BE2C (cell line): ENCODE measurements at regions not wholly inside any gene's neighbourhood (a gene's known extent, or its start where the extent isn't known, plus 50 kb on each side); places are given as distances from the start of the nearest gene placed in this dataset.

Experiments used
- DNase-seq: peaks from one replicate; pipeline ENCODE4 v3.0.0-alpha.2; 2020
- H3K27me3 ChIP-seq: fragments of 250-450 bp; sonication (Bioruptor Pico); 2 replicates; pipeline ENCODE4 v1.5.1; 2020; ENCODE audit warnings: mild to moderate bottlenecking
- H3K36me3 ChIP-seq: fragments of 250-450 bp; sonication (Bioruptor Pico); 2 replicates; pipeline ENCODE4 v1.5.1; 2020; ENCODE audit warnings: mild to moderate bottlenecking
- H3K4me1 ChIP-seq: fragments of 250-450 bp; sonication (Bioruptor Pico); 2 replicates; pipeline ENCODE4 v1.5.1; 2020
- H3K4me3 ChIP-seq: 2 replicates; pipeline ENCODE4 v1.5.1; 2011; ENCODE audit warnings: low read depth, low read length
- H3K9me3 ChIP-seq: fragments of 250-450 bp; sonication (Bioruptor Pico); 2 replicates; pipeline ENCODE4 v1.5.1; 2020
- TF ChIP-seq, protein P1 (sequence below): IDR thresholded peaks from 2 replicates; pipeline ENCODE4 v1.5.1; 2012; ENCODE audit warnings: mild to moderate bottlenecking, low read depth, low read length

DNA sequence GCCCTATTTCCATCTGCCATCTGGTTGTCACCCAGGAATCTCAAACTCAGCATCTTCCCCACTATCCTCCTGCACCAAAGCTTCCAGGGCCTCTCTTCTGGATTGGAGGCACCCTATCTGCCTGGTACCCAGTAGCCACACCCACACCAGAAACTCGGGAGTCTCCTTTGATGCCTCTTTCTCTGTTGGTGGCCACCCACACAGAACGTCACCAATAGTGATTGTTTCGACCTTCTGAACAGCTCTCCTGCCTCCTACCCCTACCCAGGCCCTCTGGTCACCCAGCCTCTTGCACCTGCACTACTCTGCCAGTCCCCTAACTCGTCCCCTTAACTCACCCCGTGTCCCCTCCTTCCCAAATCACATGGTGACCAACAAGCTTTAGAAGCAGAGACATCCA lies 95.0 kb downstream of the IRF2BPL start:
- DNase-seq, result no peak
- Histone ChIP-seq H3K9me3 (no peaks in the 10 kb centered on the region), H3K4me1 (peaks cover 37% of the 10 kb centered on the region), H3K27me3 (no peaks in the 10 kb centered on the region), H3K4me3 (no peak overlapping the region), H3K36me3 (no peaks in the 10 kb centered on the region)
- TF ChIP-seq, protein P1, sequence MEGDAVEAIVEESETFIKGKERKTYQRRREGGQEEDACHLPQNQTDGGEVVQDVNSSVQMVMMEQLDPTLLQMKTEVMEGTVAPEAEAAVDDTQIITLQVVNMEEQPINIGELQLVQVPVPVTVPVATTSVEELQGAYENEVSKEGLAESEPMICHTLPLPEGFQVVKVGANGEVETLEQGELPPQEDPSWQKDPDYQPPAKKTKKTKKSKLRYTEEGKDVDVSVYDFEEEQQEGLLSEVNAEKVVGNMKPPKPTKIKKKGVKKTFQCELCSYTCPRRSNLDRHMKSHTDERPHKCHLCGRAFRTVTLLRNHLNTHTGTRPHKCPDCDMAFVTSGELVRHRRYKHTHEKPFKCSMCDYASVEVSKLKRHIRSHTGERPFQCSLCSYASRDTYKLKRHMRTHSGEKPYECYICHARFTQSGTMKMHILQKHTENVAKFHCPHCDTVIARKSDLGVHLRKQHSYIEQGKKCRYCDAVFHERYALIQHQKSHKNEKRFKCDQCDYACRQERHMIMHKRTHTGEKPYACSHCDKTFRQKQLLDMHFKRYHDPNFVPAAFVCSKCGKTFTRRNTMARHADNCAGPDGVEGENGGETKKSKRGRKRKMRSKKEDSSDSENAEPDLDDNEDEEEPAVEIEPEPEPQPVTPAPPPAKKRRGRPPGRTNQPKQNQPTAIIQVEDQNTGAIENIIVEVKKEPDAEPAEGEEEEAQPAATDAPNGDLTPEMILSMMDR, result no peak

- TF ChIP-seq, protein P1, result no peak
- peaks cover 36% of the 10 kb centered on the region for H3K4me1 ChIP-seq
- no peak overlapping the region for H3K4me3 ChIP-seq
- H3K9me3 ChIP-seq, result no peaks in the 10 kb centered on the region
- no peak for DNase-seq
- H3K27me3 ChIP-seq, result no peaks in the 10 kb centered on the region
- no peaks in the 10 kb centered on the region for H3K36me3 ChIP-seq
Observed at GRCh38 chr14:76931631-76932402, 96.7 kb downstream of the IRF2BPL start.

DNA sequence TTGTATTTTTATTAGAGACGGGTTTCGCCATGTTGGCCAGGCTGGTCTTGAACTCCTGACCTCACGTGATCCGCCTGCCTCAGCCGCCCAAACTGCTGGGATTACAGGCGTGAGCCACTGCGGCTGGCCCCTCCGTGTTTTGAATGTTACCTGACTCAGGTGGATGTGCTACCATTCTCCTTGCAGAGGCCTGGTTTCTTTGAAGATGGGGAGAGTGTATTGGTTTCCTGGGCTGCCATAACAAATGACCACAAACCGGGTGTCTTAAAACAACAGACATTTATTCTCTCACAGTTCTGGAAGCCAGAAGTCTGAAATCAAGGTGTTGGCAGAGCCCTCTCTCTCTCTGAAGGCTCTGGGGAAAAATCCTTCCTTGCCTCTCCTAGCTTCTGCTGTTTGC lies 98.0 kb downstream of the IRF2BPL start:
- Histone ChIP-seq H3K36me3 (no peaks in the 10 kb centered on the region), H3K9me3 (no peaks in the 10 kb centered on the region), H3K4me3 (no peak overlapping the region), H3K4me1 (peaks cover 36% of the 10 kb centered on the region), H3K27me3 (no peaks in the 10 kb centered on the region)
- TF ChIP-seq, protein P1, result no peak
- no peak for DNase-seq

- Histone ChIP-seq H3K9me3 (no peaks in the 10 kb centered on the region), H3K36me3 (no peaks in the 10 kb centered on the region), H3K4me3 (no peak overlapping the region), H3K4me1 (peaks cover 41% of the 10 kb centered on the region), H3K27me3 (no peaks in the 10 kb centered on the region)
- no peak for DNase-seq
- TF ChIP-seq, protein P1, result no peak
Observed at GRCh38 chr14:76929927-76930326, 98.6 kb downstream of the IRF2BPL start.

DNA sequence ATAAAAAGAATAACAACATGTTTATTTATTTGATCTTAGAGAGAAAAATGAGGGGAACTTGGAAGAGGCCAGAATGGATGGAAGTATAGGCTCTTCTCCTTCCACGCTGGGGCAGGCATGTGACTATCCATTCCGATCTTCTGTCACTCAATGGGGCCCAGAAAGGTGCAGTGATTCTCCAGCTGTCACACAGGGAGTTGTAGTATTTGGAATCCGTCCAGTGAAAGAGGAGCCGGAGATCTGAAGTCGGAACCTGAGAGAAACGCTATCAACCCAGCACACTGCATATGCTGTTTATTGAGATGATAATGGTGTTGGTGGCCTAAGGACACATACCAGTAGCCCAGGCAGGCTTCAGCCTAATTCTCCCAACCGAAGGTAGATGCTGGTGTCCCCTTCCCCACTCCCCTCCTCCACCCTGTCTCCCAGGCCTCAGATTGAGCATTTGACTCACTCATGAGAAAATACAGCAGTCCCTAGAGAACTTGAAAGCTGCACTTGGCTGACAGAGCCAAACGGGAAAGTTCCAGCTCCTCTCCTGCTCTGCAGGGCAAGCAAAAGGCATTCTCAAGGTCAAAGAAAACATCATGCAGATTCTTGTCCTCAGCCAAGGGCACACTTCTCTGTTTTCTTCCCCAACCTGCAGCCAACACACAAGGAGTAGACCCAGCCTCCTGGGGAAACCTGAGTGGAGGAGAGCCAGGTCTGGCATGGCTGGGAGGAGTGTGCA lies 100.4 kb downstream of the IRF2BPL start:
- H3K9me3 ChIP-seq, result no peaks in the 10 kb centered on the region
- TF ChIP-seq, protein P1, result no peak
- no peaks in the 10 kb centered on the region for H3K27me3 ChIP-seq
- no peak overlapping the region for H3K4me3 ChIP-seq
- no peak for DNase-seq
- H3K4me1 ChIP-seq, result peaks cover 52% of the 10 kb centered on the region
- no peaks in the 10 kb centered on the region for H3K36me3 ChIP-seq
